CD14-positive monocyte (primary cell): ENCODE measurements at regions not wholly inside any gene's neighbourhood (a gene's known extent, or its start where the extent isn't known, plus 50 kb on each side); places are given as distances from the start of the nearest gene placed in this dataset.
"Not testable (repeated sequence)": the region's sequence is repeated elsewhere in the genome, so short reads cannot be mapped to it uniquely, and the experiment has no call there.

ENCODE experiments used
- DNase-seq, 3 donors: peaks; one replicate each; pipeline ENCODE4 v3.0.0-alpha.2; 2011 to 2022
- H2AFZ ChIP-seq: 2 replicates; pipeline ENCODE4 v1.6.0; 2012; ENCODE audit warnings: mild to moderate bottlenecking, low read depth, low read length, inconsistent platforms; ENCODE audit not compliant: insufficient read depth, poor library complexity, severe bottlenecking
- H3K27ac ChIP-seq, 2 donors: 1 replicate in 1 of 2; 2 replicates in 1 of 2; pipeline ENCODE4 v1.5.1; 2012 to 2013; ENCODE audit warnings: low read length in 2 of 2, control low read depth in 1 of 2, inconsistent platforms in 1 of 2, low read depth in 1 of 2, mild to moderate bottlenecking in 1 of 2
- H3K27me3 ChIP-seq, 2 donors: one replicate each; pipeline versions ENCODE4 v1.6.0 to v1.6.1; 2011 to 2013; ENCODE audit warnings: low read length in 2 of 2; ENCODE audit not compliant: control insufficient read depth in 2 of 2, insufficient read depth in 2 of 2
- H3K36me3 ChIP-seq, 2 donors: replicated peaks in 1 of 2; 1 replicate in 1 of 2; 2 replicates in 1 of 2; pipeline versions ENCODE4 v1.5.1 to v1.6.1; 2012 to 2013; ENCODE audit warnings: low read length in 2 of 2, control low read depth in 1 of 2, inconsistent platforms in 1 of 2, mild to moderate bottlenecking in 1 of 2; ENCODE audit not compliant: insufficient read depth in 2 of 2, control insufficient read depth in 1 of 2
- H3K4me1 ChIP-seq, 2 donors: 1 replicate in 1 of 2; 2 replicates in 1 of 2; pipeline versions ENCODE4 v1.5.1 to v1.6.1; 2012 to 2013; ENCODE audit warnings: low read length in 2 of 2, control low read depth in 1 of 2, inconsistent platforms in 1 of 2, mild to moderate bottlenecking in 1 of 2, moderate library complexity in 1 of 2; ENCODE audit not compliant: insufficient read depth in 2 of 2, control insufficient read depth in 1 of 2
- H3K4me2 ChIP-seq: replicated peaks from 2 replicates; pipeline ENCODE3; 2012; ENCODE audit warnings: low read length, moderate library complexity, mild to moderate bottlenecking; ENCODE audit not compliant: poor library complexity, severe bottlenecking; ENCODE audit errors: extremely low read depth
- H3K4me3 ChIP-seq, 3 experiments: fragments of 200-600 bp in 1 of 3; sonication (generic) in 1 of 3; replicated peaks in 1 of 3; 1 replicate in 2 of 3; 2 replicates in 1 of 3; pipeline ENCODE4 v1.5.1; 2011 to 2013; ENCODE audit warnings: low read length in 3 of 3, mild to moderate bottlenecking in 3 of 3, control low read depth in 2 of 3, low read depth in 2 of 3, inconsistent platforms in 1 of 3, moderate library complexity in 1 of 3
- H3K79me2 ChIP-seq: 2 replicates; pipeline ENCODE4 v1.6.0; 2012; ENCODE audit warnings: mild to moderate bottlenecking, control low read depth, inconsistent platforms, low read length, moderate library complexity; ENCODE audit not compliant: insufficient read depth
- H3K9ac ChIP-seq: 2 replicates; pipeline ENCODE4 v1.6.0; 2017; ENCODE audit warnings: low read length, mild to moderate bottlenecking; ENCODE audit not compliant: insufficient read depth, poor library complexity, severe bottlenecking
- H3K9me3 ChIP-seq, 2 donors: replicated peaks in 1 of 2; 1 replicate in 1 of 2; 2 replicates in 1 of 2; pipeline versions ENCODE4 v1.5.1 to v1.6.1; 2012 to 2013; ENCODE audit warnings: low read length in 2 of 2, control low read depth in 1 of 2; ENCODE audit not compliant: control insufficient read depth in 1 of 2, insufficient read depth in 1 of 2
- H4K20me1 ChIP-seq: 2 replicates; pipeline ENCODE4 v1.6.0; 2012; ENCODE audit warnings: mild to moderate bottlenecking, low read length, control low read depth, moderate library complexity; ENCODE audit not compliant: insufficient read depth
- H3K27ac Mint-ChIP-seq, 7 donors: one replicate each; pipeline ENCODE4 v1.8.0; 2020; ENCODE audit warnings: mild to moderate bottlenecking in 7 of 7, mixed read lengths in 7 of 7, moderate library complexity in 6 of 7, inconsistent platforms in 2 of 7
- H3K27me3 Mint-ChIP-seq, 3 donors: one replicate each; pipeline ENCODE4 v1.8.0; 2021 to 2022; ENCODE audit warnings: low read depth in 3 of 3, mild to moderate bottlenecking in 3 of 3, mixed read lengths in 3 of 3, moderate library complexity in 3 of 3, inconsistent platforms in 1 of 3
- H3K36me3 Mint-ChIP-seq, 2 donors: one replicate each; pipeline ENCODE4 v1.8.0; 2020; ENCODE audit warnings: mixed read lengths in 2 of 2, inconsistent platforms in 1 of 2, mild to moderate bottlenecking in 1 of 2
- H3K4me1 Mint-ChIP-seq: one replicate; pipeline ENCODE4 v1.8.0; 2020; ENCODE audit warnings: mild to moderate bottlenecking, mixed read lengths
- H3K4me3 Mint-ChIP-seq, 2 donors: one replicate each; pipeline ENCODE4 v1.8.0; 2020; ENCODE audit warnings: mild to moderate bottlenecking in 2 of 2, mixed read lengths in 2 of 2, moderate library complexity in 1 of 2
- H3K9me3 Mint-ChIP-seq, 7 donors: one replicate each; pipeline ENCODE4 v1.8.0; 2020 to 2022; ENCODE audit warnings: mixed read lengths in 7 of 7, mild to moderate bottlenecking in 6 of 7, moderate library complexity in 6 of 7, inconsistent platforms in 2 of 7
- WGBS: methylation state at CpG from one replicate; pipeline ENCODE4 v1.1.5; 2013; ENCODE audit warnings: missing lambda C conversion rate; ENCODE audit not compliant: insufficient coverage; 5-methylcytosine and 5-hydroxymethylcytosine counted together
- intact Hi-C, 2 donors: fragments of 100-400 bp; cut with micrococcal nuclease; formaldehyde crosslinking; loops; one replicate each; pipeline versions ENCODE4 v1.15.0 to v1.15.1; 2023
- TF ChIP-seq, protein P1 (sequence below): fragments of 200-600 bp; IDR thresholded peaks from one replicate; pipeline ENCODE4 v1.8.0; 2022; ENCODE audit warnings: antibody characterized with exemption, mild to moderate bottlenecking

DNA sequence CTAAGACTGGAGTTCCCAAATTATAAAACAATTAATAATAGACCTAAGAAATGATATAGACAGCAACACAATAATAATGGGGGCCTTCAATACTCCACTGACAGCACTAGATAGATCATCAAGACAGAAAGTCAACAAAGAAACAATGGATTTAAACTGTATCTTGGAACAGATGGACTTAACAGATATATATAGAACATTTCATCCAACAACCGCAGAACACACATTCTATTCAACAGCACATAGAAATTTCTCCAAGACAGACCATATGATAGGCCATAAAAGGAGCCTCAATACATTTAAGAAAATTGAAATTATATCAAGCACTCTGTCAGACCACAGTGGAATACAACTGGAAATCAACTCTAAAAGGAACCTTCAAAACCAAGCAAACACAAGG lies 80.1 kb upstream of the LMNTD1 start:
- H3K27ac ChIP-seq, DNase-seq, H3K27ac Mint-ChIP-seq, H3K4me2 ChIP-seq, H3K4me1 ChIP-seq, H3K4me3 ChIP-seq, H3K27me3 Mint-ChIP-seq, H3K27me3 ChIP-seq, H3K79me2 ChIP-seq, H3K4me3 Mint-ChIP-seq, intact Hi-C loops, H2AFZ ChIP-seq, H3K36me3 ChIP-seq, H4K20me1 ChIP-seq, H3K4me1 Mint-ChIP-seq, H3K9ac ChIP-seq, H3K36me3 Mint-ChIP-seq: not testable (repeated sequence)
- WGBS = no CpG with 5 or more reads among the region's 1 CpG
- peaks cover 0 to 12% of the 10 kb centered on the region in 2 donors for H3K9me3 ChIP-seq
- peaks cover 7 to 22% (median 16%) of the 10 kb centered on the region in 7 donors for H3K9me3 Mint-ChIP-seq

DNA sequence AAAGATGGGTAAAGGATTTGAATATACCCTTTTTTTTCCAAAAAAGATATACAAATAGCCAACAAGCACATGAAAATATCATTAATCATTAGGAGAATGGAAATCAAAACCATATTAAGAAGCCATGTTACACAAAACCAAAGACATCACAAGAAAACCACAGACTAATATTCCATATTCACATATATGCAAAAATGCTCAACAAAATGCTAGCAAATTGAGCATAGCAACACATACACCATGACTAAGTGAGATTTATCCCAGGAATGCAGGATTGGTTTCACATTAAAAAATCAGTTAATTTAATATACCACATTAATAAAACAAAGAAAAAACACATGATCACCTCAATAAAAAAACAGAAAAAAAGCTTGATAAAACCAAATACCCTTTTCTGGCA lies 84.7 kb upstream of the LMNTD1 start:
- H2AFZ ChIP-seq = no peak overlapping the region
- no peaks in the 10 kb centered on the region for H3K36me3 ChIP-seq
- H3K9me3 ChIP-seq = no peaks in the 10 kb centered on the region
- DNase-seq = no peak
- no peak overlapping the region for H3K4me3 ChIP-seq
- H3K27ac ChIP-seq = no peak overlapping the region
- H3K36me3 Mint-ChIP-seq = no peaks in the 10 kb centered on the region
- H3K4me1 Mint-ChIP-seq = no peaks in the 10 kb centered on the region
- H3K4me2 ChIP-seq = no peak overlapping the region
- no peaks in the 10 kb centered on the region for H3K27me3 ChIP-seq
- no peaks in the 10 kb centered on the region for H3K4me1 ChIP-seq
- no peaks in the 10 kb centered on the region for H4K20me1 ChIP-seq
- no peak overlapping the region for H3K27ac Mint-ChIP-seq
- TF ChIP-seq, protein P1, sequence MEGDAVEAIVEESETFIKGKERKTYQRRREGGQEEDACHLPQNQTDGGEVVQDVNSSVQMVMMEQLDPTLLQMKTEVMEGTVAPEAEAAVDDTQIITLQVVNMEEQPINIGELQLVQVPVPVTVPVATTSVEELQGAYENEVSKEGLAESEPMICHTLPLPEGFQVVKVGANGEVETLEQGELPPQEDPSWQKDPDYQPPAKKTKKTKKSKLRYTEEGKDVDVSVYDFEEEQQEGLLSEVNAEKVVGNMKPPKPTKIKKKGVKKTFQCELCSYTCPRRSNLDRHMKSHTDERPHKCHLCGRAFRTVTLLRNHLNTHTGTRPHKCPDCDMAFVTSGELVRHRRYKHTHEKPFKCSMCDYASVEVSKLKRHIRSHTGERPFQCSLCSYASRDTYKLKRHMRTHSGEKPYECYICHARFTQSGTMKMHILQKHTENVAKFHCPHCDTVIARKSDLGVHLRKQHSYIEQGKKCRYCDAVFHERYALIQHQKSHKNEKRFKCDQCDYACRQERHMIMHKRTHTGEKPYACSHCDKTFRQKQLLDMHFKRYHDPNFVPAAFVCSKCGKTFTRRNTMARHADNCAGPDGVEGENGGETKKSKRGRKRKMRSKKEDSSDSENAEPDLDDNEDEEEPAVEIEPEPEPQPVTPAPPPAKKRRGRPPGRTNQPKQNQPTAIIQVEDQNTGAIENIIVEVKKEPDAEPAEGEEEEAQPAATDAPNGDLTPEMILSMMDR = no peak
- H3K9me3 Mint-ChIP-seq = peaks cover 0 to 14% (median 3%) of the 10 kb centered on the region in 7 donors
- H3K79me2 ChIP-seq = no peaks in the 10 kb centered on the region
- no peak overlapping the region for H3K9ac ChIP-seq
- no peaks in the 10 kb centered on the region for H3K27me3 Mint-ChIP-seq
- intact Hi-C loops = no loop called here
- no peak overlapping the region for H3K4me3 Mint-ChIP-seq
